ENCODE measurements at regions not wholly inside any gene's neighbourhood (a gene's known extent, or its start where the extent isn't known, plus 50 kb on each side); places are given as distances from the start of the nearest gene placed in this dataset.

DNA sequence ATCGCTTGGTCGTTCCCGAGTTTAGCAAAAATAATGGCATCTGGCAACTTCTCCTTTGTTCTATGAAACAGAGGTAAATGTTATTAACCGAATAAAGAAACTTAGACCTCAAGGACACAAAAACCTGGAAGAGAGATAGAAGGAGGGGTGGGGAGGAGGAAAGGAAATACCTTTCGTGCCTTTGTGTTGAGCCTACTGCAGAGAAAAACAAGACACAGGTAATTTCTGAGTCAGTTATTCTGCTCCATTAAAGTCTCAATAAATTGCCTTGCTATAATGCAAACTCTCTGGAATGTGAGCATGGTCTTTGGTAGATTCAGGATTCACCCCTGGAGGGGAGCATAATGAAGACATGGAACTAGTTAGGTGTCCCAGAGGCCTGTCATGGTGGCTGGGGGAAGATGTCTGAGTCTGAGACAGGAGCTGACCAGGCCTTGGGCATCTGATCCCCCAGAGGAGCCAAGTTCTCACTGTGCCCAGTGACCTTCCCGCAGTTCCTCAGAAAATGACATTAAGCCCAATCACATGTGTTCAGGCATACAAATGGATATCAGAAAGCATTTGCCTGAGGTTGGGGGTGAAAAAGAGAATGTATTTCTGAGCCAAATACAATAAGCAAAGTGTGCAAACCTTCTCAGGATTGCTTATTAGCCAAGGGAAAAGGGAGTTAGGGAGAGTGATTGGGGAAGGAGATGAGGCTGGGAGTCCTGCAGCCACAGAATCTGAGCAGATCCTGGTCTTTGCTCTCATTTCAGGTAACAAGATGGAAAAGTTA, 72.6 kb upstream of the CADM1 start:
- no peak for DNase-seq (ENCODE audit: low read depth)
- TF ChIP-seq, protein P1, sequence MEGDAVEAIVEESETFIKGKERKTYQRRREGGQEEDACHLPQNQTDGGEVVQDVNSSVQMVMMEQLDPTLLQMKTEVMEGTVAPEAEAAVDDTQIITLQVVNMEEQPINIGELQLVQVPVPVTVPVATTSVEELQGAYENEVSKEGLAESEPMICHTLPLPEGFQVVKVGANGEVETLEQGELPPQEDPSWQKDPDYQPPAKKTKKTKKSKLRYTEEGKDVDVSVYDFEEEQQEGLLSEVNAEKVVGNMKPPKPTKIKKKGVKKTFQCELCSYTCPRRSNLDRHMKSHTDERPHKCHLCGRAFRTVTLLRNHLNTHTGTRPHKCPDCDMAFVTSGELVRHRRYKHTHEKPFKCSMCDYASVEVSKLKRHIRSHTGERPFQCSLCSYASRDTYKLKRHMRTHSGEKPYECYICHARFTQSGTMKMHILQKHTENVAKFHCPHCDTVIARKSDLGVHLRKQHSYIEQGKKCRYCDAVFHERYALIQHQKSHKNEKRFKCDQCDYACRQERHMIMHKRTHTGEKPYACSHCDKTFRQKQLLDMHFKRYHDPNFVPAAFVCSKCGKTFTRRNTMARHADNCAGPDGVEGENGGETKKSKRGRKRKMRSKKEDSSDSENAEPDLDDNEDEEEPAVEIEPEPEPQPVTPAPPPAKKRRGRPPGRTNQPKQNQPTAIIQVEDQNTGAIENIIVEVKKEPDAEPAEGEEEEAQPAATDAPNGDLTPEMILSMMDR (conservative IDR thresholded peaks at IDR 0.05; ENCODE audit: control insufficient read depth, insufficient read depth, low read depth, low read length) = no peak
- H3K4me3 ChIP-seq (ENCODE audit: control insufficient read depth, low read depth, low read length) = no peak overlapping the region

DNA sequence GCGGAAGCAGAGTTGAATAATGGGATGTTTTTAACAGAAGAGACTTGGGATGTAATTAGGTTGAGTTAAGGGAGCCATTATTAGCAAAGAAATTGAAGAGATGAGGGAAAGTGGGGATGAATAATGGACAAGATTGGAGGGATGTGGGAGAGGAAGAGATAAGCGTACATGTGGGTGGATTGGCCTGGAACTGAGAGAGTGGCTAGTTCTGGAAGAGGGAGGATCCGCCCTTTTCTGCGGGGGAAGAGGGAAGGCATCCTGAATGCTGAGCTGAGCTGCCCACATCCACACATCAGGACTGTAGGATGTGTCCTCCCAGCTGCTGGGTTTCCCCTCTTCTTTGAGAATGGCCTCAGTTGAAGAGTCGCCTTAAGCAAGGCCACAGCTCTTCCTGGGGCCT, 68.3 kb upstream of the CADM1 start:
- no peak overlapping the region for H3K4me3 ChIP-seq (ENCODE audit: control insufficient read depth, low read depth, low read length)
- TF ChIP-seq, protein P1 (conservative IDR thresholded peaks at IDR 0.05; ENCODE audit: control insufficient read depth, insufficient read depth, low read depth, low read length) = no peak
- DNase-seq (ENCODE audit: low read depth) = no peak

- DNase-seq (ENCODE audit: low read depth) = no peak
- TF ChIP-seq, protein P1 (conservative IDR thresholded peaks at IDR 0.05; ENCODE audit: control insufficient read depth, insufficient read depth, low read depth, low read length) = no peak
- H3K4me3 ChIP-seq (ENCODE audit: control insufficient read depth, low read depth, low read length) = no peak overlapping the region
These were observed 62.1 kb upstream of the CADM1 start for GRCh38 chr11:115566180-115566764.

DNA sequence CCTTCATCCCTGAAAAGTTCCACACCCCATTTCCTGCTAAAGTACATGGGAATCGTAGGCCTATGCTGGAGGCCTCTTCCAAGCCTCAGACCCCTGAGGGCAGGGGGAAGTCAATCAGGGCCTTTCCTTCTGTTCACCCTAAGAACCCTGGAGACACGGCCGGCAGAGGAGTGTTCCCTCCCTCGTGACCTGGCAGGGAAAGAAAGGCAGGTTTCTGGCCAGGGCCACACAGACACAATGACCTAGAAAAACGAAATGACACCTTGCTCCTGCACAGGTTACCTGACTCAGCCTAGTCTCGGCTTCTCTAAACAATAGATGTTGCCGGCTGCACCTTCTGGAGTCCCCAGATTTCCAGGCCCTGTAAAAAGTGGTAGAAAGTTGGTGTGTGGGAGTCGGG, 60.6 kb upstream of the CADM1 start:
- no peak for DNase-seq (ENCODE audit: low read depth)
- H3K4me3 ChIP-seq (ENCODE audit: control insufficient read depth, low read depth, low read length) = no peak overlapping the region
- TF ChIP-seq, protein P1 (conservative IDR thresholded peaks at IDR 0.05; ENCODE audit: control insufficient read depth, insufficient read depth, low read depth, low read length) = no peak

DNA sequence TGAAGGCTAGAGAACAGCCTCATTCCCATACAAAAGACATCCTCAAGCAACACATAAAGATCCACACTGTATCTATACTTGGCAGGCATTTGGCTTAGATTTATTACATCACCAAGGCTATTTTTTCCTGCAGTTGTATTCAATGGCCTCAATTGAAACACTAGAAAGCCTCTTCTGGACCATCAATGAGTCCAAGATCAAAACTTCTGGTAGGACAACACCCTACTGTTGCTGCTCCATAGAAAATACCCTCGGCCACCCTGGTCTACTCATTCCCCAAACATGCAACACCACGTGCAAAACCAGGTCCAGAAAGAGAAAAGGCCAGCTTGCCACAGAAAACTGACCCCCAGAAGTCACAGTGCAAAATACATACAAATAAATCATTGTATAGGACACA, 56.9 kb upstream of the CADM1 start:
- no peak overlapping the region for H3K4me3 ChIP-seq (ENCODE audit: control insufficient read depth, low read depth, low read length)
- TF ChIP-seq, protein P1 (conservative IDR thresholded peaks at IDR 0.05; ENCODE audit: control insufficient read depth, insufficient read depth, low read depth, low read length) = no peak
- DNase-seq (ENCODE audit: low read depth) = no peak

DNA sequence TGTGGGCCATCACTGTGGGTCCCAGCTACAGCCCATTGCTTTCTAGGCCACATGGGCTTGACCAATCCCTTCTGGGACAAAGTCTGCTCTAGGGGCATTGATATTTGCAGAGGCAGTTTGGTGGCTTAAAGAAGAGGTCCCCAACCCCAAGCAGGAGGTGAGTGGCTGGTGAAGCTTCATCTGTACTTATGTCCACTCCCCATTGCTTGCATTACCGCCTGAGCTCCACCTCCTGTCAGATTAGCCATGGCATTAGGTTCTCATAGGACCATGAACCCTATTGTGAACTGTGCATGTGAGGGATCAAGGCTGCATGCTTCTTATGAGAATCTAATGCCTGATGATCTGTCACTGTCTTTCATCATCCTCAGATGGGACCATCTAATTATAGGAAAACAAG, 54.4 kb upstream of the CADM1 start:
- DNase-seq (ENCODE audit: low read depth) = no peak
- no peak overlapping the region for H3K4me3 ChIP-seq (ENCODE audit: control insufficient read depth, low read depth, low read length)
- TF ChIP-seq, protein P1 (conservative IDR thresholded peaks at IDR 0.05; ENCODE audit: control insufficient read depth, insufficient read depth, low read depth, low read length) = no peak

Data from fibroblast of mammary gland (primary cell).